Ammon's horn (tissue), 1 donor: ENCODE measurements at regions not wholly inside any gene's neighbourhood (a gene's known extent, or its start where the extent isn't known, plus 50 kb on each side); places are given as distances from the start of the nearest gene placed in this dataset.

Experiments used
- DNase-seq: peaks from one replicate; pipeline ENCODE4 v3.0.0-alpha.2; 2016; ENCODE audit warnings: low spot score

- DNase-seq: no peak
Measured at GRCh38 chr17:68184816-68185436, 62.9 kb upstream of the AMZ2 start.

GRCh38 chr17:68185820-68186219 is 62.0 kb upstream of the AMZ2 start:
- DNase-seq: no peak

- DNase-seq: no peak
Measured at GRCh38 chr17:68190495-68190894, 57.3 kb upstream of the AMZ2 start.

GRCh38 chr17:68195667-68196393 is 52.0 kb upstream of the AMZ2 start:
- no peak for DNase-seq

GRCh38 chr17:68196394-68197090 is 51.3 kb upstream of the AMZ2 start:
- no peak for DNase-seq

GRCh38 chr17:68197091-68197996 is 50.5 kb upstream of the AMZ2 start:
- DNase-seq: no peak

GRCh38 chr17:68197997-68198930 is 49.6 kb upstream of the AMZ2 start:
- no peak for DNase-seq
